Neural progenitor cell (in vitro differentiated cells): ENCODE measurements at regions not wholly inside any gene's neighbourhood (a gene's known extent, or its start where the extent isn't known, plus 50 kb on each side); places are given as distances from the start of the nearest gene placed in this dataset.
A peak's percentile ranks its signal among the peaks of the same experiment; 100 is the strongest.

ENCODE experiments used
- DNase-seq: peaks from one replicate; pipeline ENCODE4 v3.0.0-alpha.2; 2016; ENCODE audit warnings: low spot score
- H2AFZ ChIP-seq: fragments of 200-600 bp; sonication (generic); replicated peaks from 2 replicates; pipeline ENCODE4 v1.6.1; 2016; ENCODE audit warnings: antibody characterized with exemption
- H3F3A ChIP-seq: fragments of 200-600 bp; sonication (generic); 2 replicates; pipeline ENCODE4 v1.6.1; 2016; ENCODE audit warnings: antibody characterized with exemption, low read depth
- H3K27ac ChIP-seq: fragments of 200-600 bp; sonication (generic); 2 replicates; pipeline ENCODE4 v1.5.1; 2016; ENCODE audit warnings: mild to moderate bottlenecking
- H3K27me3 ChIP-seq: fragments of 200-600 bp; sonication (generic); 2 replicates; pipeline ENCODE4 v1.6.1; 2016; ENCODE audit warnings: mild to moderate bottlenecking, moderate library complexity
- H3K36me3 ChIP-seq: fragments of 200-600 bp; sonication (generic); 2 replicates; pipeline ENCODE4 v1.5.1; 2016
- H3K4me1 ChIP-seq: fragments of 200-600 bp; sonication (generic); 2 replicates; pipeline ENCODE4 v1.6.1; 2016; ENCODE audit warnings: mixed run types
- H3K4me2 ChIP-seq: fragments of 200-600 bp; sonication (generic); 2 replicates; pipeline ENCODE4 v1.6.1; 2016
- H3K4me3 ChIP-seq: fragments of 200-600 bp; sonication (generic); 2 replicates; pipeline ENCODE4 v1.5.1; 2016
- H3K79me2 ChIP-seq: fragments of 200-600 bp; sonication (generic); 2 replicates; pipeline ENCODE4 v1.6.1; 2016; ENCODE audit warnings: low read depth
- H3K9ac ChIP-seq: fragments of 200-600 bp; sonication (generic); 2 replicates; pipeline ENCODE4 v1.6.1; 2016
- H3K9me3 ChIP-seq: fragments of 200-600 bp; sonication (generic); 2 replicates; pipeline ENCODE4 v1.5.1; 2016; ENCODE audit warnings: low read depth
- H4K20me1 ChIP-seq: fragments of 200-600 bp; sonication (generic); 2 replicates; pipeline ENCODE4 v1.6.1; 2016; ENCODE audit warnings: low read depth
- H3K27ac Mint-ChIP-seq: 3 replicates; pipeline ENCODE4 v1.8.0; 2021; ENCODE audit warnings: mixed read lengths
- H3K27me3 Mint-ChIP-seq: 2 replicates; pipeline ENCODE4 v1.8.0; 2022; ENCODE audit warnings: low read depth, mild to moderate bottlenecking, inconsistent platforms, moderate library complexity, mixed read lengths; ENCODE audit not compliant: insufficient read depth
- H3K36me3 Mint-ChIP-seq: 3 replicates; pipeline ENCODE4 v1.8.0; 2021; ENCODE audit warnings: mixed read lengths
- H3K4me1 Mint-ChIP-seq: 3 replicates; pipeline ENCODE4 v1.8.0; 2021; ENCODE audit warnings: mixed read lengths
- H3K4me3 Mint-ChIP-seq: 3 replicates; pipeline ENCODE4 v1.8.0; 2021; ENCODE audit warnings: mild to moderate bottlenecking, moderate library complexity, mixed read lengths
- H3K9me3 Mint-ChIP-seq: 3 replicates; pipeline ENCODE4 v1.8.0; 2020; ENCODE audit warnings: mixed read lengths
- EZH2 ChIP-seq: fragments of 200-600 bp; sonication (generic); IDR thresholded peaks from 2 replicates; pipeline ENCODE4 v1.6.1; 2017; ENCODE audit warnings: antibody characterized with exemption, mild to moderate bottlenecking, moderate library complexity
- EZH2phosphoT487 ChIP-seq: fragments of 200-600 bp; sonication (generic); IDR thresholded peaks from 2 replicates; pipeline ENCODE4 v1.6.1; 2017; ENCODE audit warnings: antibody characterized with exemption
- TF ChIP-seq, protein P1 (sequence below): fragments of 200-600 bp; sonication (generic); IDR thresholded peaks from 2 replicates; pipeline ENCODE4 v1.5.1; 2017; ENCODE audit warnings: antibody characterized with exemption, mild to moderate bottlenecking

DNA sequence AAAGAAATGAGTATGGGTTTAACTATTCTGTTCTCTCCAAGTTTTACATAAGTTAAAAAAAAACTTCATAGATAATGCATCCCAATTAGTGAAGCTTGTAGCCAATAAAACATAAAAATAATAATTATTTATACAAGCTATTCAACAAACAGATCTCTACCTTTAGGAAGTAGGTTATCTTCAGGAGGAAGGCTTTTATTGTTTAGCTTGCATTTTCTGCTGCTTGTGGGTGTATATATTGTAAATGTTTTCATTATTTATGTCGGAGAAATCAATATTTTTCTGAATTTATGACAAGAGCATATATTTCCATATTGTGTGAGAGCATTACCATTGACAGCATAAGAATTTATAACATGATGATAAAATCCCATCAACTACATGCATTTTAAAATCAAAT lies 208.3 kb downstream of the TRAM1L1 start:
- H3K79me2 ChIP-seq: no peaks in the 10 kb centered on the region
- Mint-ChIP-seq H3K4me1 (no peaks in the 10 kb centered on the region), H3K9me3 (no peaks in the 10 kb centered on the region), H3K27ac (no peak overlapping the region), H3K36me3 (no peaks in the 10 kb centered on the region), H3K27me3 (no peaks in the 10 kb centered on the region), H3K4me3 (no peak overlapping the region)
- H3K4me1 ChIP-seq: no peaks in the 10 kb centered on the region
- no peaks in the 10 kb centered on the region for H3K27me3 ChIP-seq
- no peaks in the 10 kb centered on the region for H4K20me1 ChIP-seq
- no peak overlapping the region for H3K4me3 ChIP-seq
- H3K9ac ChIP-seq: no peak overlapping the region
- no peaks in the 10 kb centered on the region for H3K36me3 ChIP-seq
- no peak overlapping the region for H2AFZ ChIP-seq
- TF ChIP-seq EZH2 (no peak), EZH2phosphoT487 (no peak)
- TF ChIP-seq, protein P1, sequence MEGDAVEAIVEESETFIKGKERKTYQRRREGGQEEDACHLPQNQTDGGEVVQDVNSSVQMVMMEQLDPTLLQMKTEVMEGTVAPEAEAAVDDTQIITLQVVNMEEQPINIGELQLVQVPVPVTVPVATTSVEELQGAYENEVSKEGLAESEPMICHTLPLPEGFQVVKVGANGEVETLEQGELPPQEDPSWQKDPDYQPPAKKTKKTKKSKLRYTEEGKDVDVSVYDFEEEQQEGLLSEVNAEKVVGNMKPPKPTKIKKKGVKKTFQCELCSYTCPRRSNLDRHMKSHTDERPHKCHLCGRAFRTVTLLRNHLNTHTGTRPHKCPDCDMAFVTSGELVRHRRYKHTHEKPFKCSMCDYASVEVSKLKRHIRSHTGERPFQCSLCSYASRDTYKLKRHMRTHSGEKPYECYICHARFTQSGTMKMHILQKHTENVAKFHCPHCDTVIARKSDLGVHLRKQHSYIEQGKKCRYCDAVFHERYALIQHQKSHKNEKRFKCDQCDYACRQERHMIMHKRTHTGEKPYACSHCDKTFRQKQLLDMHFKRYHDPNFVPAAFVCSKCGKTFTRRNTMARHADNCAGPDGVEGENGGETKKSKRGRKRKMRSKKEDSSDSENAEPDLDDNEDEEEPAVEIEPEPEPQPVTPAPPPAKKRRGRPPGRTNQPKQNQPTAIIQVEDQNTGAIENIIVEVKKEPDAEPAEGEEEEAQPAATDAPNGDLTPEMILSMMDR: no peak
- H3K9me3 ChIP-seq: no peaks in the 10 kb centered on the region
- H3K27ac ChIP-seq: no peak overlapping the region
- H3K4me2 ChIP-seq: no peak overlapping the region
- no peak for DNase-seq
- H3F3A ChIP-seq: no peaks in the 10 kb centered on the region

DNA sequence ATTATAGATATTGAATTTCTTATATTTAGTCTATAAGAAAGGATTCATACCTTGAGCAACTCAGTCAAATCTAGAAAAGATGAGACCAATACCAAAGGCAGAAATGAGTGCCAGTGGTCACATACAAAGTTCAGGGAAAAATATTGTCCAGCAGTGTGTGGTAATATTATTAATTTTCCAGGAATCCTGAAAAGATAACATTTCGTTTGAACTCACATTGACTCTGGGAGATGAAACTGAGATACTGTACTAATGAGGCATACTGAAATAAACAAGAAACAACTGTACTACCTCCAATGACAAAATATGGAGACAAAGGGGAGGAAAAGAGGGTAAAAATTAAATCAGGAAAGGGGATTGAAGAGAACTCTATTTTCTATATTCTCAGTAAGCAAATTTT lies 212.4 kb downstream of the TRAM1L1 start:
- Mint-ChIP-seq H3K36me3 (no peaks in the 10 kb centered on the region), H3K4me1 (peaks cover 6% of the 10 kb centered on the region), H3K4me3 (no peak overlapping the region), H3K27me3 (no peaks in the 10 kb centered on the region), H3K27ac (no peak overlapping the region), H3K9me3 (no peaks in the 10 kb centered on the region)
- no peak overlapping the region for H3K4me2 ChIP-seq
- no peaks in the 10 kb centered on the region for H4K20me1 ChIP-seq
- no peaks in the 10 kb centered on the region for H3F3A ChIP-seq
- no peak overlapping the region for H3K4me3 ChIP-seq
- no peak overlapping the region for H2AFZ ChIP-seq
- no peaks in the 10 kb centered on the region for H3K9me3 ChIP-seq
- H3K9ac ChIP-seq: no peak overlapping the region
- H3K27me3 ChIP-seq: no peaks in the 10 kb centered on the region
- DNase-seq: no peak
- TF ChIP-seq EZH2 (no peak), EZH2phosphoT487 (no peak)
- TF ChIP-seq, protein P1: no peak
- no peak overlapping the region for H3K27ac ChIP-seq
- no peaks in the 10 kb centered on the region for H3K79me2 ChIP-seq
- no peaks in the 10 kb centered on the region for H3K4me1 ChIP-seq
- no peaks in the 10 kb centered on the region for H3K36me3 ChIP-seq

DNA sequence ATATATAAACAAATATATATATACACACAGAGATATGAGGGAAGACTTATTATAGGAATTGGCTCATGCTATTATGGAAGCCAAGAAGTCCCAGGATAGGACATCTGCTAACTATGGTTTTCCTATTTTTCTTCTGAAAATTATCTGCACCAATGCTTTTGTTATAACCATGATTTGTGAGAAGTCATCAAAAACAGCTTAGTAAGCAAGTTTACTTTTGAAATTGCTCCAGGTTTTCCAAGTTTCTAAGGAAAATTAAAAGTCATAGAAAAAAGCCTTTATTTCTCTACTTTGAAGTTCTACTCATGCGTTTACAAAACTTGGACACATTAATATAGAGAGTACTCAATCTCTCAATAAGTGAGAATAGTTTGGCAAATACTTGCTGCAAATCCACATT lies 213.1 kb downstream of the TRAM1L1 start:
- Histone ChIP-seq H3K27ac (no peak overlapping the region), H3F3A (no peaks in the 10 kb centered on the region), H3K27me3 (no peaks in the 10 kb centered on the region), H3K79me2 (no peaks in the 10 kb centered on the region), H2AFZ (no peak overlapping the region), H3K4me1 (no peaks in the 10 kb centered on the region), H3K4me3 (no peak overlapping the region), H3K4me2 (no peak overlapping the region), H3K9me3 (no peaks in the 10 kb centered on the region), H3K9ac (no peak overlapping the region), H3K36me3 (no peaks in the 10 kb centered on the region), H4K20me1 (no peaks in the 10 kb centered on the region)
- H3K9me3 Mint-ChIP-seq: no peaks in the 10 kb centered on the region
- H3K27ac Mint-ChIP-seq: no peak overlapping the region
- DNase-seq: no peak
- TF ChIP-seq EZH2: no peak
- no peaks in the 10 kb centered on the region for H3K36me3 Mint-ChIP-seq
- no peaks in the 10 kb centered on the region for H3K27me3 Mint-ChIP-seq
- peaks cover 6% of the 10 kb centered on the region for H3K4me1 Mint-ChIP-seq
- no peak overlapping the region for H3K4me3 Mint-ChIP-seq

DNA sequence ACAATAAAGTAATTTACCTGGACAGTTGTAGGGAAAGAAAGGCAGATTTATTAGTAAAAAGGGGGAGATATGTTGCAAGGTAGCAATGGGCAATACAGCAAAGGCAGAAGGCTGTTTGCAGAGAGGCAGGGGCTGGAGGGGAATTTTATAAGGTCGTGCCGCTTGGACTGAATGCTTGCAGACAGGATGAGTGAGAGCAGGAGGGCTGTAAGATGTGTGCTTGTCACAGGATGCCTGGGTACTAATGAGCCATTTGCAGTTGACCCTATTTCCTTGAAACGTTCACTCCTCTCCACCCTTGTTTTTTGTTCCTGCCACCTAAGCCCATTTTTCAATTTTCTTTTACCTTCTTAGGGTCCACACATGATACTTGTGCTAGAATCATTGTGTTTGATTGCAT lies 214.7 kb downstream of the TRAM1L1 start:
- H3K27me3 Mint-ChIP-seq: no peaks in the 10 kb centered on the region
- H3K9ac ChIP-seq: no peak overlapping the region
- peak overlapping the region; percentile 74 for H2AFZ ChIP-seq

More for the DNA sequence above, 214.7 kb downstream of the TRAM1L1 start:
- Mint-ChIP-seq H3K27ac (no peak overlapping the region), H3K9me3 (no peaks in the 10 kb centered on the region), H3K4me3 (no peak overlapping the region), H3K4me1 (peaks cover 6% of the 10 kb centered on the region), H3K36me3 (no peaks in the 10 kb centered on the region)
- Histone ChIP-seq H3F3A (no peaks in the 10 kb centered on the region), H3K27ac (no peak overlapping the region), H3K27me3 (no peaks in the 10 kb centered on the region), H3K9me3 (no peaks in the 10 kb centered on the region), H3K4me1 (no peaks in the 10 kb centered on the region), H3K4me2 (no peak overlapping the region), H3K4me3 (no peak overlapping the region), H3K36me3 (no peaks in the 10 kb centered on the region), H3K79me2 (no peaks in the 10 kb centered on the region), H4K20me1 (no peaks in the 10 kb centered on the region)
- DNase-seq: peak; percentile 5
- TF ChIP-seq EZH2 (no peak), EZH2phosphoT487 (no peak)
- TF ChIP-seq, protein P1: no peak
